GM23338 (cell line): ENCODE measurements at regions not wholly inside any gene's neighbourhood (a gene's known extent, or its start where the extent isn't known, plus 50 kb on each side); places are given as distances from the start of the nearest gene placed in this dataset.

Source experiments
- ATAC-seq: fragments of 200-7000 bp; cut with Tn5 transposase; 3 replicates; pipeline ENCODE4 v1.9.1; 2020
- DNase-seq: peaks from one replicate; pipeline ENCODE4 v3.0.0-alpha.2; 2015; ENCODE audit warnings: low spot score
- H2AFZ ChIP-seq: fragments of 200-600 bp; sonication (generic); 2 replicates; pipeline ENCODE4 v1.8.0; 2016; ENCODE audit warnings: antibody characterized with exemption, mild to moderate bottlenecking, moderate library complexity
- H3F3A ChIP-seq: fragments of 200-600 bp; sonication (generic); replicated peaks from 2 replicates; pipeline ENCODE4 v1.8.0; 2017; ENCODE audit warnings: antibody characterized with exemption, mixed run types, low read depth
- H3K27ac ChIP-seq: fragments of 200-600 bp; sonication (generic); 2 replicates; pipeline ENCODE4 v1.6.1; 2016; ENCODE audit warnings: low read depth
- H3K27me3 ChIP-seq: fragments of 200-600 bp; sonication (generic); 2 replicates; pipeline ENCODE4 v1.8.0; 2016; ENCODE audit warnings: mild to moderate bottlenecking, mixed run types, moderate library complexity; ENCODE audit not compliant: insufficient read depth
- H3K36me3 ChIP-seq: fragments of 200-600 bp; sonication (generic); 2 replicates; pipeline ENCODE4 v1.8.0; 2016; ENCODE audit warnings: mild to moderate bottlenecking; ENCODE audit not compliant: insufficient read depth
- H3K4me1 ChIP-seq: fragments of 200-600 bp; sonication (generic); 2 replicates; pipeline ENCODE4 v1.8.0; 2016; ENCODE audit warnings: mild to moderate bottlenecking, moderate library complexity; ENCODE audit not compliant: insufficient read depth
- H3K4me2 ChIP-seq: fragments of 200-600 bp; sonication (generic); 2 replicates; pipeline ENCODE4 v1.7.1; 2017; ENCODE audit warnings: mixed run types
- H3K4me3 ChIP-seq: fragments of 200-600 bp; sonication (generic); 2 replicates; pipeline ENCODE4 v1.6.1; 2016; ENCODE audit warnings: mixed run types
- H3K79me2 ChIP-seq: fragments of 200-600 bp; sonication (generic); replicated peaks from 2 replicates; pipeline ENCODE4 v1.8.0; 2017; ENCODE audit warnings: mild to moderate bottlenecking; ENCODE audit not compliant: insufficient read depth
- H3K9me2 ChIP-seq: fragments of 200-600 bp; sonication (generic); 2 replicates; pipeline ENCODE4 v1.8.0; 2017; ENCODE audit not compliant: insufficient read depth
- H4K20me1 ChIP-seq: fragments of 200-600 bp; sonication (generic); replicated peaks from 2 replicates; pipeline ENCODE4 v1.8.0; 2017; ENCODE audit warnings: mild to moderate bottlenecking; ENCODE audit not compliant: insufficient read depth
- H3K27ac Mint-ChIP-seq: 2 replicates; pipeline ENCODE4 v1.8.0; 2020; ENCODE audit warnings: inconsistent platforms, mild to moderate bottlenecking, moderate library complexity, mixed read lengths
- H3K27me3 Mint-ChIP-seq: 3 replicates; pipeline ENCODE4 v1.8.0; 2022; ENCODE audit warnings: low read depth, mild to moderate bottlenecking, moderate library complexity, mixed read lengths, inconsistent platforms; ENCODE audit not compliant: insufficient read depth, poor library complexity
- H3K36me3 Mint-ChIP-seq: 3 replicates; pipeline ENCODE4 v1.8.0; 2021; ENCODE audit warnings: low read depth, mild to moderate bottlenecking, inconsistent platforms, moderate library complexity, mixed read lengths
- H3K4me1 Mint-ChIP-seq: 3 replicates; pipeline ENCODE4 v1.8.0; 2020; ENCODE audit warnings: mild to moderate bottlenecking, inconsistent platforms, mixed read lengths
- H3K4me3 Mint-ChIP-seq: 3 replicates; pipeline ENCODE4 v1.8.0; 2021; ENCODE audit warnings: moderate library complexity, mild to moderate bottlenecking, inconsistent platforms, mixed read lengths
- H3K9me3 Mint-ChIP-seq: 3 replicates; pipeline ENCODE4 v1.8.0; 2020; ENCODE audit warnings: moderate library complexity, mild to moderate bottlenecking, inconsistent platforms, mixed read lengths
- EZH2 ChIP-seq: fragments of 200-600 bp; sonication (generic); IDR thresholded peaks from one replicate; pipeline ENCODE4 v1.8.0; 2017; ENCODE audit warnings: antibody characterized with exemption, mild to moderate bottlenecking, low read depth; ENCODE audit not compliant: unreplicated experiment
- EZH2phosphoT487 ChIP-seq: fragments of 200-600 bp; sonication (generic); IDR thresholded peaks from one replicate; pipeline ENCODE4 v1.8.1; 2018; ENCODE audit warnings: antibody characterized with exemption; ENCODE audit not compliant: unreplicated experiment
- ZNF114 ChIP-seq: fragments of 250-450 bp; sonication (Bioruptor Pico); IDR thresholded peaks from 2 replicates; pipeline ENCODE4 v1.5.0; 2020; ENCODE audit warnings: mild to moderate bottlenecking, moderate library complexity
- ZNF462 ChIP-seq: fragments of 250-450 bp; sonication (Bioruptor Pico); IDR thresholded peaks from 2 replicates; pipeline ENCODE4 v1.5.0; 2020; ENCODE audit warnings: mild to moderate bottlenecking, moderate library complexity
- TF ChIP-seq, protein P1 (sequence below), 2 experiments: fragments of 200-600 bp in 1 of 2; sonication (generic) in 1 of 2; conservative IDR thresholded peaks; 2 replicates each; pipeline versions ENCODE4 v1.5.1 to v1.6.1; 2016 to 2017; ENCODE audit warnings: antibody characterized with exemption in 2 of 2, low read depth in 2 of 2, mild to moderate bottlenecking in 2 of 2, moderate library complexity in 1 of 2
- TF ChIP-seq, protein P2 (sequence below): IDR thresholded peaks from one replicate; pipeline ENCODE4 v1.6.1; 2018; ENCODE audit warnings: antibody characterized with exemption; ENCODE audit not compliant: unreplicated experiment

DNA sequence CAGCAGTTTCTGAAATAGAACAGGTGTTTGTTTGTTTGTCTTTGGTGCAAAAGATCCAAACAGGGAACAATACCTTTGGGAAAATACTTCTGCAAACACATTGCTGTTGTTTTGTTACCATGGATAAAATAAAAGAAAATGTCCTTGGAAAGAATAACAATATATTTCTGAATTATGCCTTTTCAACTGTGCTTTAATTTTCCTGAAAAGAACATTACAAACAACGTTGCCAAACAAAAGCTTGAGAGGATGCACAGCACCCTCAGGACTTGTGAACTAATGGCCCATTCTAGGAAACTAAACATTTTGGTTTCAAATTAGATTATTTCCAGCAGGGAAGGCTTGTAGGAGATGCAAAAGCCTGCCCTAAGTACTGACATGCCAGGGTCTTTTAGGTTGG lies 967.2 kb downstream of the TLE4 start (continued):
- TF ChIP-seq ZNF462 (CRISPR knock-in tag): no peak

- Histone ChIP-seq H4K20me1 (no peaks in the 10 kb centered on the region), H3K9me2 (peaks cover 15% of the 10 kb centered on the region; the same call in 1 of the 2 replicates), H3K36me3 (no peaks in the 10 kb centered on the region), H3K79me2 (no peaks in the 10 kb centered on the region), H3K27ac (no peak overlapping the region), H2AFZ (no peak overlapping the region), H3K4me2 (no peak overlapping the region), H3F3A (no peaks in the 10 kb centered on the region), H3K4me3 (no peak overlapping the region), H3K4me1 (peaks cover 2% of the 10 kb centered on the region; the same call in 1 of the 2 replicates), H3K27me3 (no peaks in the 10 kb centered on the region)
- no peaks in the 10 kb centered on the region for H3K4me1 Mint-ChIP-seq
- no peaks in the 10 kb centered on the region for H3K27me3 Mint-ChIP-seq
- ATAC-seq: no peak
- no peak overlapping the region for H3K27ac Mint-ChIP-seq
- no peaks in the 10 kb centered on the region; the same call in 2 of the 3 replicates for H3K36me3 Mint-ChIP-seq
- H3K4me3 Mint-ChIP-seq: no peak overlapping the region
- H3K9me3 Mint-ChIP-seq: peaks cover 6% of the 10 kb centered on the region; the same call in 2 of the 3 replicates
- DNase-seq: no peak
- TF ChIP-seq, protein P1, sequence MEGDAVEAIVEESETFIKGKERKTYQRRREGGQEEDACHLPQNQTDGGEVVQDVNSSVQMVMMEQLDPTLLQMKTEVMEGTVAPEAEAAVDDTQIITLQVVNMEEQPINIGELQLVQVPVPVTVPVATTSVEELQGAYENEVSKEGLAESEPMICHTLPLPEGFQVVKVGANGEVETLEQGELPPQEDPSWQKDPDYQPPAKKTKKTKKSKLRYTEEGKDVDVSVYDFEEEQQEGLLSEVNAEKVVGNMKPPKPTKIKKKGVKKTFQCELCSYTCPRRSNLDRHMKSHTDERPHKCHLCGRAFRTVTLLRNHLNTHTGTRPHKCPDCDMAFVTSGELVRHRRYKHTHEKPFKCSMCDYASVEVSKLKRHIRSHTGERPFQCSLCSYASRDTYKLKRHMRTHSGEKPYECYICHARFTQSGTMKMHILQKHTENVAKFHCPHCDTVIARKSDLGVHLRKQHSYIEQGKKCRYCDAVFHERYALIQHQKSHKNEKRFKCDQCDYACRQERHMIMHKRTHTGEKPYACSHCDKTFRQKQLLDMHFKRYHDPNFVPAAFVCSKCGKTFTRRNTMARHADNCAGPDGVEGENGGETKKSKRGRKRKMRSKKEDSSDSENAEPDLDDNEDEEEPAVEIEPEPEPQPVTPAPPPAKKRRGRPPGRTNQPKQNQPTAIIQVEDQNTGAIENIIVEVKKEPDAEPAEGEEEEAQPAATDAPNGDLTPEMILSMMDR (conservative IDR thresholded peaks at IDR 0.05; ENCODE audit: low read depth in 2 of 2): no peak
- TF ChIP-seq, protein P2, sequence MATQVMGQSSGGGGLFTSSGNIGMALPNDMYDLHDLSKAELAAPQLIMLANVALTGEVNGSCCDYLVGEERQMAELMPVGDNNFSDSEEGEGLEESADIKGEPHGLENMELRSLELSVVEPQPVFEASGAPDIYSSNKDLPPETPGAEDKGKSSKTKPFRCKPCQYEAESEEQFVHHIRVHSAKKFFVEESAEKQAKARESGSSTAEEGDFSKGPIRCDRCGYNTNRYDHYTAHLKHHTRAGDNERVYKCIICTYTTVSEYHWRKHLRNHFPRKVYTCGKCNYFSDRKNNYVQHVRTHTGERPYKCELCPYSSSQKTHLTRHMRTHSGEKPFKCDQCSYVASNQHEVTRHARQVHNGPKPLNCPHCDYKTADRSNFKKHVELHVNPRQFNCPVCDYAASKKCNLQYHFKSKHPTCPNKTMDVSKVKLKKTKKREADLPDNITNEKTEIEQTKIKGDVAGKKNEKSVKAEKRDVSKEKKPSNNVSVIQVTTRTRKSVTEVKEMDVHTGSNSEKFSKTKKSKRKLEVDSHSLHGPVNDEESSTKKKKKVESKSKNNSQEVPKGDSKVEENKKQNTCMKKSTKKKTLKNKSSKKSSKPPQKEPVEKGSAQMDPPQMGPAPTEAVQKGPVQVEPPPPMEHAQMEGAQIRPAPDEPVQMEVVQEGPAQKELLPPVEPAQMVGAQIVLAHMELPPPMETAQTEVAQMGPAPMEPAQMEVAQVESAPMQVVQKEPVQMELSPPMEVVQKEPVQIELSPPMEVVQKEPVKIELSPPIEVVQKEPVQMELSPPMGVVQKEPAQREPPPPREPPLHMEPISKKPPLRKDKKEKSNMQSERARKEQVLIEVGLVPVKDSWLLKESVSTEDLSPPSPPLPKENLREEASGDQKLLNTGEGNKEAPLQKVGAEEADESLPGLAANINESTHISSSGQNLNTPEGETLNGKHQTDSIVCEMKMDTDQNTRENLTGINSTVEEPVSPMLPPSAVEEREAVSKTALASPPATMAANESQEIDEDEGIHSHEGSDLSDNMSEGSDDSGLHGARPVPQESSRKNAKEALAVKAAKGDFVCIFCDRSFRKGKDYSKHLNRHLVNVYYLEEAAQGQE: no peak
- TF ChIP-seq EZH2phosphoT487 (no peak), EZH2 (no peak), ZNF114 (CRISPR knock-in tag) (no peak)
Observed at GRCh38 chr9:80522465-80522864, 950.7 kb downstream of the TLE4 start.
